ENCODE measurements at regions not wholly inside any gene's neighbourhood (a gene's known extent, or its start where the extent isn't known, plus 50 kb on each side); places are given as distances from the start of the nearest gene placed in this dataset.

GRCh38 chr12:84277986-84278385 lies 634.6 kb downstream of the SLC6A15 start:
- TF ChIP-seq CTCF (IDR thresholded peaks at IDR 0.05; ENCODE audit: low read depth, low read length, missing control alignments): no peak
- H3K27ac ChIP-seq: no peak overlapping the region

GRCh38 chr12:84276215-84276614 lies 636.4 kb downstream of the SLC6A15 start:
- H3K27me3 ChIP-seq (replicated peaks): no peaks in the 10 kb centered on the region

More at GRCh38 chr12:84277986-84278385, 634.6 kb downstream of the SLC6A15 start:
- no peaks in the 10 kb centered on the region for H3K36me3 ChIP-seq (replicated peaks)
- DNase-seq: no peak
- H3K4me3 ChIP-seq (ENCODE audit: low read depth, low read length): no peak overlapping the region
- H3K27me3 ChIP-seq (replicated peaks): no peaks in the 10 kb centered on the region
- in situ Hi-C loops (cut with HindIII; ENCODE audit: low pct_ligation_motif_present, low sequenced_read_pairs): no loop called here

GRCh38 chr12:84272324-84272723 lies 640.3 kb downstream of the SLC6A15 start:
- H3K4me3 ChIP-seq (ENCODE audit: low read depth, low read length): no peak overlapping the region
- H3K27me3 ChIP-seq (replicated peaks): no peaks in the 10 kb centered on the region
- no peaks in the 10 kb centered on the region for H3K36me3 ChIP-seq (replicated peaks)
- in situ Hi-C loops (cut with HindIII; ENCODE audit: low pct_ligation_motif_present, low sequenced_read_pairs): no loop called here
- TF ChIP-seq CTCF (IDR thresholded peaks at IDR 0.05; ENCODE audit: low read depth, low read length, missing control alignments): no peak
- H3K27ac ChIP-seq: no peak overlapping the region
- DNase-seq: no peak

More at GRCh38 chr12:84276215-84276614, 636.4 kb downstream of the SLC6A15 start:
- no peak for DNase-seq
- no peak overlapping the region for H3K27ac ChIP-seq
- TF ChIP-seq CTCF (IDR thresholded peaks at IDR 0.05; ENCODE audit: low read depth, low read length, missing control alignments): no peak
- H3K4me3 ChIP-seq (ENCODE audit: low read depth, low read length): no peak overlapping the region
- in situ Hi-C loops (cut with HindIII; ENCODE audit: low pct_ligation_motif_present, low sequenced_read_pairs): no loop called here
- H3K36me3 ChIP-seq (replicated peaks): no peaks in the 10 kb centered on the region

GRCh38 chr12:84270470-84271140 lies 642.0 kb downstream of the SLC6A15 start:
- no peak for TF ChIP-seq CTCF (IDR thresholded peaks at IDR 0.05; ENCODE audit: low read depth, low read length, missing control alignments)
- in situ Hi-C loops (cut with HindIII; ENCODE audit: low pct_ligation_motif_present, low sequenced_read_pairs): no loop called here
- no peak for DNase-seq
- Histone ChIP-seq H3K27me3 (replicated peaks) (no peaks in the 10 kb centered on the region), H3K27ac (no peak overlapping the region), H3K4me3 (ENCODE audit: low read depth, low read length) (no peak overlapping the region), H3K36me3 (replicated peaks) (no peaks in the 10 kb centered on the region)

GRCh38 chr12:84247931-84248330 lies 664.7 kb downstream of the SLC6A15 start:
- no peak overlapping the region for H3K27ac ChIP-seq
- H3K36me3 ChIP-seq (replicated peaks): no peaks in the 10 kb centered on the region
- in situ Hi-C loops (cut with HindIII; ENCODE audit: low pct_ligation_motif_present, low sequenced_read_pairs): no loop called here
- H3K4me3 ChIP-seq (ENCODE audit: low read depth, low read length): no peak overlapping the region
- H3K27me3 ChIP-seq (replicated peaks): no peaks in the 10 kb centered on the region
- DNase-seq: no peak
- no peak for TF ChIP-seq CTCF (IDR thresholded peaks at IDR 0.05; ENCODE audit: low read depth, low read length, missing control alignments)

- DNase-seq: no peak
- no peak for TF ChIP-seq CTCF (IDR thresholded peaks at IDR 0.05; ENCODE audit: low read depth, low read length, missing control alignments)
- in situ Hi-C loops (cut with HindIII; ENCODE audit: low pct_ligation_motif_present, low sequenced_read_pairs): no loop called here
These were observed 668.9 kb downstream of the SLC6A15 start for GRCh38 chr12:84243686-84244085.

More at GRCh38 chr12:84243686-84244085, 668.9 kb downstream of the SLC6A15 start:
- H3K27me3 ChIP-seq (replicated peaks): no peaks in the 10 kb centered on the region
- H3K36me3 ChIP-seq (replicated peaks): no peaks in the 10 kb centered on the region
- H3K4me3 ChIP-seq (ENCODE audit: low read depth, low read length): no peak overlapping the region
- no peak overlapping the region for H3K27ac ChIP-seq
